ENCODE measurements at regions not wholly inside any gene's neighbourhood (a gene's known extent, or its start where the extent isn't known, plus 50 kb on each side); places are given as distances from the start of the nearest gene placed in this dataset.

- ChIA-PET CTCF (no interaction called here), POLR2A (no interaction called here)
Measured at GRCh38 chr5:18967637-18968036, 1020.4 kb downstream of the CDH18 start.

GRCh38 chr5:18968966-18969365, 1019.0 kb downstream of the CDH18 start:
- POLR2A ChIA-PET, result no interaction called here
- CTCF ChIA-PET, result no interaction called here

GRCh38 chr5:18970000-18970399, 1018.0 kb downstream of the CDH18 start:
- CTCF ChIA-PET, result no interaction called here
- POLR2A ChIA-PET, result no interaction called here

DNA sequence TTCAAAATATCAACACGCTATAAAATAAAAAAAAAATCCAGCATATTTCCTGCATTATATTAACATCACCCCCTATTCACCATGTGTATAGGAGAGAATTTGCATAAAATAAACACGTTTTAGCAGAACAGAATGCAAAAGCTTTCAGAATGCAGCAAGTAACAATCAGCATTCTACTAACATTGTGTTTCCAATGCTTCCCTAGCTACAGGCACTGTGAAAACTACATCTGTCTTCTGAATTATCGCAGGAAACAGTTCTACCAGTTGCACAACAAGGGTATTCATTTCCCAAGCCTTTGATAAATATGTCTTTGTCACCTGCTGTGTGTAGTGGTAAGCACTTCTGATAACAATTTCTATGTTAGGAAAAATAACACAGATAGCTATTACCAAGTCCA, 1015.8 kb downstream of the CDH18 start:
- ChIA-PET CTCF (no interaction called here), POLR2A (no interaction called here)

- CTCF ChIA-PET, result no interaction called here
- POLR2A ChIA-PET, result no interaction called here
Measured at GRCh38 chr5:18975624-18976023, 1012.4 kb downstream of the CDH18 start.

DNA sequence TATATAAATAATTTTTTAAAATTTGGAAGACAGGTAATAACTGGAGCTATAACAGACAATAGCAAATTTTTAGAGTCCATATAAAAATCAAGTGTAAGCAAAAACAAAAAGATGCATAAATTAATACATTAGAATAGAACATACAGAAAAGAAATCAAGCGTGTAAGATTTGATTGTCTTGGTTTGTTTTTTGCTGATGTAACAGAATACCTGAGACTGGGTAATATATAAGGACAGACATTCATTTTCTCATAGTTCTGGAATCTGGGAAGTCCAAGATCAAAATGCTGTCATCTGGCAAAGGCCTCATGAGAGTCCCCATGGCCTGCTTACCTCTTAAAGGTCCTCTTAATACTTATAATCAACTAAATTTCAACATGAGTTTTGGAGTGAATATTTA, 1010.1 kb downstream of the CDH18 start:
- ChIA-PET POLR2A (no interaction called here), CTCF (no interaction called here)

- POLR2A ChIA-PET, result no interaction called here
- CTCF ChIA-PET, result no interaction called here
Measured at GRCh38 chr5:18984559-18985080, 1003.4 kb downstream of the CDH18 start.

DNA sequence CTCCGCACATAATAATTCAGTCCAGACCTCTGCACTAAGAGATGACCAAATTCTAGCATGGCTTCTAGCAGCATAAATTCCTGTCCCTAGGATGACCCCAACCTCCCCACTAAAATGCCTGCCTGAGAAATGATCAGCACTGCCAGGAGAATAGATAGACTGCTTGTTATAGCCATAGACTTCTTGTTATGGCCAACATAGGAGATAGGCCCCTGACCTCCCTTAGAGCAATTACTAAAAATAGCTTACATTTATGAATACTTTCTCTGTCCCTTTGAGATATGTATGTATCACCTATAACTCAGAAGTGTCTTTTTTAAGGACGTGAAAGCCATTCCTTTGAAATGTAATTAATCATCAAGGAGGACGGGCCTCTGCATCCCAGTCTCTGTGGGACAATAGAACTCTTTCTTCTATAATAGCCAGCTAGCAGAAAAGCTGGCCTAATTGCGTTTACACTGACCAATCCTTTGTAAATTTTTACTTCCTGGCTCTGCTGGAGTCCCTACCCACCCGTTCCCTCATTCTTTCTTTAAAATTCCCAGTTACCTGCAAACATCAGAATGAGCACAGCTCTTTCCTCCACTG, 1002.7 kb downstream of the CDH18 start:
- POLR2A ChIA-PET, result no interaction called here

DNA sequence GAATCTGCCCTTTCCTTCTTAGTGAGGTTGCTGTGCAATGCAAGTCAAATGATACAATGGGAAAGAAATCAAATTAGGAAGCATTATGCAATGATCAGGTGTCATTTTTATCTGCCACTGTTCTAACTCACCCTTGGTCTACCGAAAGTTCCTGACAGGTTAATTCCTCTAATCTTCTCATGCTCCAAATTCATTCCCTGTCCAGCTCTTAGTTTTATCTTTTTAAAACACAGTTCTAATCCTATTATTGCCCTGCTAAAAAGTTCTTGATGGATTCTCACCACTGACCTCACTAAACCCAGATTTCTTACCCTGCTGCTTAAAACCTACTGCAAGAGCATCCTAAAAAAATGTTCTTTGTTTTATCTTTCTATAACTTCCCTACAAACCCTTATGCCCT, 1000.9 kb downstream of the CDH18 start:
- POLR2A ChIA-PET, result no interaction called here
- CTCF ChIA-PET, result no interaction called here

More for the DNA sequence above, 1002.7 kb downstream of the CDH18 start:
- CTCF ChIA-PET, result no interaction called here

DNA sequence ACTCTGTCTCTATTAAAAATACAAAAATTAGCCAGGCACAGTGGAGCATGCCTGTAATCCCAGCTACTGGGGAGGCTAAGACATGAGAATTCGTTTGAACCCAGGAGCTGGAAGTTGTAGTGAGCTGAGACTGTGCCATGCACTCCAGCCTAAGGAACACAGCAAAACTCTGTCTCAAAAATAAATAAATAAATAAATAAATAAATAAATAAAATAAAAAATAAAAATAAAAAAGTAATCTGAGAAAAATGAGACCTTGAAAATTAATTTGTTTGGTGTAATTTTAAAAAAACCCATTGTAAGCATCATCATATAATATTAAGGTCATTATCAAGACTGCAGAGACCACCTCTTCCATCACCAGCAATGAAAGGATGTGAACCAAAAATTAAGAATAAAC, 997.1 kb downstream of the CDH18 start:
- ChIA-PET CTCF (no interaction called here), POLR2A (no interaction called here)

GRCh38 chr5:18992264-18992663, 995.7 kb downstream of the CDH18 start:
- POLR2A ChIA-PET, result no interaction called here
- CTCF ChIA-PET, result no interaction called here

DNA sequence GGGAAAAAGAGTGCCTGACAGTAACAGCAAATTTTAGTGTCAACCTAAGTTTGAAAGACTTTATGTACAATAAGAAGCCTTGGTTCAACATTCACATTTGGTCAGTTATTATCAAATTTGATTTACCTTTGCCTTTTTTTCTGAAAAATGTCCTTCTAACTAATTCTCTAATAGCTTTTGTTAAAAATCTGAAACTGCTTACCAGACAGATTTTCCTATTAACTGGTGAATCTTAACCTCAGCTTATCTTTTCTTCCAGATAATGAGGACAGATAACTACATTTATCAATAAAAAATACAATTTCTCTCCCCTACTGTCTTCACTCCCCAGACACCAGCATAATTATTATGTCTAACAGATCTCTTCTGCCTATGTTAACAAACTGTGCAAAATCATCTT, 988.5 kb downstream of the CDH18 start:
- CTCF ChIA-PET, result no interaction called here

DNA sequence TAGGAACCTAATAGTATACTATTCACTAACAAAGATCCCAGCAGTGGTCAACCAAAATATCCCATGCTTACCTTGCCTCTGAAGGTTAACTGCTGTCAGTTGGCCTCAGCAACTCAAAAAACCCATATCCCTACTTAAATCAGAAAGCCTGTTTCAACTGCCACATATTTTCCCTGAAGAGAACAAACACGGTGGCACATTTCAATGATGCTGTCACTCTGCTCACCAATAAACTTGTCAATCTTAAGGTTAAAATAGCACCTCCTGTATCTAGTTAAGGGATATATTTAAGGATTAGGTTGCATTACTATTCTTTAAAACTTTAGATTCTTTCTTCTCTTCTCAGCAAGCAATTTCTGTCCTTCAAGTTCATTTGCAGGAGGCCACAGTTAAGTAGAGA, 986.9 kb downstream of the CDH18 start:
- CTCF ChIA-PET, result no interaction called here
- POLR2A ChIA-PET, result no interaction called here

More for the DNA sequence above, 988.5 kb downstream of the CDH18 start:
- POLR2A ChIA-PET, result no interaction called here

DNA sequence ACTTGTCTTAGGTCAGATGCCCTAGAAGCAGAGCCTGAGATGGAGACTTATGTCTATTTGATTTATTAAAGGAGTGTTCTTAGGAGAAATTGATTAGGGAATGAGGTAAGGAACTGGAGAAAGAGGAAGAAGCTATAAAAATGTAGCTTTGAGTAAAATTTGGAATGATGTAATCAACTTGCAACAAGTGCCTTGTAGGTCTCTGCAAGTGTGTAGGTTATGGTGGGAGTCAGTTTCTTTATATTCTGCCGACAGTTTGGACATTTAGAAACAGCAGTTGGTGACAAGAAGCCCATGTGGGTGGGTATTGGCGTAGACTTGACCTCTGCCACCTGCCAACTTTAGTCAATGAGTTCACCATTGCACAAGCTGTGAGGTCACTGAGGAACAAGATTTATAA, 986.5 kb downstream of the CDH18 start:
- POLR2A ChIA-PET, result no interaction called here
- CTCF ChIA-PET, result no interaction called here

DNA sequence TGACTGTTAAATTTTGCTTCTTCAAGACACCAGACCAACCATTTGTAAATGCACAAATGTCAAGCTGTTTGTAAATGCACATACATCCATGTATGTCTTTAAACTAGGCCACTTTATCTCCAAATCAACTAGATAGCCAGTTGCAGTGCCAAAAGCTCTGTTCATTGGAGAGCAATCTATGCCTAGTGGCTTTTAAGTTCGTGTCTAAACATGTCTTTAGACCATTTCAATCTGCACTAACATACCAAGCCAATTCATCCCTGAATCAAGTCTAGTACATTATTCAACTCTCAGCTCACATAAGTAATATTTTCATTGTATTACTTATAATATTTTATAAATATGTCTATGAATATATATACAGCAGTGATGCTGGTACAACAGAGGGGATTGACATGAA, 985.9 kb downstream of the CDH18 start:
- ChIA-PET POLR2A (no interaction called here), CTCF (no interaction called here)

GRCh38 chr5:19018822-19019221, 969.2 kb downstream of the CDH18 start:
- ChIA-PET POLR2A (no interaction called here), CTCF (no interaction called here)

- POLR2A ChIA-PET, result no interaction called here
- CTCF ChIA-PET, result no interaction called here
Measured at GRCh38 chr5:19031491-19031890, 956.5 kb downstream of the CDH18 start.

- POLR2A ChIA-PET, result no interaction called here
- CTCF ChIA-PET, result no interaction called here
Measured at GRCh38 chr5:19035816-19036215, 952.2 kb downstream of the CDH18 start.

- POLR2A ChIA-PET, result no interaction called here
Measured at GRCh38 chr5:19042106-19042505, 945.9 kb downstream of the CDH18 start.

GRCh38 chr5:19044311-19044710, 943.7 kb downstream of the CDH18 start:
- ChIA-PET CTCF (no interaction called here), POLR2A (no interaction called here)

More at GRCh38 chr5:19042106-19042505, 945.9 kb downstream of the CDH18 start:
- CTCF ChIA-PET, result no interaction called here

- CTCF ChIA-PET, result no interaction called here
- POLR2A ChIA-PET, result no interaction called here
Measured at GRCh38 chr5:19044931-19045695, 942.9 kb downstream of the CDH18 start.

GRCh38 chr5:19047277-19047676, 940.7 kb downstream of the CDH18 start:
- CTCF ChIA-PET, result no interaction called here

More at GRCh38 chr5:19047277-19047676, 940.7 kb downstream of the CDH18 start:
- POLR2A ChIA-PET, result no interaction called here

All from activated CD8-positive, alpha-beta memory T cell treated with anti-CD3 and anti-CD28 coated beads for 36 hours (primary cell).